Transverse colon (tissue), 3 donors: ENCODE measurements at regions not wholly inside any gene's neighbourhood (a gene's known extent, or its start where the extent isn't known, plus 50 kb on each side); places are given as distances from the start of the nearest gene placed in this dataset.

Experiments
- CTCF ChIP-seq, 5 experiments: fragments of 200-600 bp in 3 of 5; fragments of 450-650 bp in 2 of 5; sonication (generic) in 3 of 5; IDR thresholded peaks; 1 replicate in 2 of 5; 2 replicates in 3 of 5; pipeline ENCODE4 v1.5.1; 2016 to 2017; ENCODE audit warnings: antibody characterized with exemption in 5 of 5, inconsistent platforms in 3 of 5, mild to moderate bottlenecking in 2 of 5, moderate library complexity in 1 of 5
- POLR2A ChIP-seq: fragments of 450-650 bp; IDR thresholded peaks from one replicate; pipeline ENCODE4 v1.6.1; 2016; ENCODE audit warnings: antibody characterized with exemption, mild to moderate bottlenecking, moderate library complexity

- no peak for TF ChIP-seq CTCF (IDR thresholded peaks at IDR 0.05)
- no peak for TF ChIP-seq POLR2A
Measured at GRCh38 chr22:25318081-25318823, 98.8 kb downstream of the CRYBB2 start.
